Lung (tissue), 11 donors: ENCODE measurements at regions not wholly inside any gene's neighbourhood (a gene's known extent, or its start where the extent isn't known, plus 50 kb on each side); places are given as distances from the start of the nearest gene placed in this dataset.

Source experiments
- ATAC-seq: fragments of 200-7000 bp; cut with Tn5 transposase; one replicate; pipeline ENCODE4 v1.9.1; 2020; ENCODE audit warnings: moderate number of reproducible peaks; ENCODE audit not compliant: insufficient read depth, low FRiP score
- DNase-seq, 3 donors: peaks; one replicate each; pipeline ENCODE4 v3.0.0-alpha.2; 2013 to 2017
- H3K27ac ChIP-seq, 2 donors: one replicate each; pipeline ENCODE4 v1.5.1; 2013; ENCODE audit warnings: mild to moderate bottlenecking in 2 of 2, moderate library complexity in 2 of 2, control low read depth in 1 of 2, inconsistent platforms in 1 of 2, low read depth in 1 of 2, low read length in 1 of 2
- H3K27me3 ChIP-seq, 3 donors: one replicate each; pipeline ENCODE4 v1.5.1; 2013; ENCODE audit warnings: low read length in 2 of 3; ENCODE audit not compliant: control insufficient read depth in 3 of 3, insufficient read depth in 3 of 3
- H3K36me3 ChIP-seq, 4 donors: one replicate each; pipeline ENCODE4 v1.5.1; 2013; ENCODE audit warnings: low read length in 4 of 4, mild to moderate bottlenecking in 1 of 4, moderate library complexity in 1 of 4; ENCODE audit not compliant: control insufficient read depth in 4 of 4, insufficient read depth in 4 of 4
- H3K4me1 ChIP-seq, 5 donors: one replicate each; pipeline ENCODE4 v1.5.1; 2013; ENCODE audit warnings: low read length in 5 of 5, mild to moderate bottlenecking in 2 of 5, moderate library complexity in 1 of 5; ENCODE audit not compliant: control insufficient read depth in 5 of 5, insufficient read depth in 5 of 5
- H3K4me3 ChIP-seq: one replicate; pipeline ENCODE4 v1.5.1; 2013; ENCODE audit warnings: mild to moderate bottlenecking, control low read depth, moderate library complexity
- H3K9ac ChIP-seq, 2 donors: one replicate each; pipeline ENCODE4 v1.5.1; 2013; ENCODE audit warnings: low read length in 2 of 2, control low read depth in 1 of 2; ENCODE audit not compliant: insufficient read depth in 1 of 2
- H3K9me3 ChIP-seq, 4 donors: one replicate each; pipeline ENCODE4 v1.5.1; 2013; ENCODE audit warnings: low read length in 3 of 4, mild to moderate bottlenecking in 1 of 4, moderate library complexity in 1 of 4; ENCODE audit not compliant: control insufficient read depth in 4 of 4, insufficient read depth in 3 of 4
- WGBS, 2 donors: extraction: QIAGEN DNeasy Blood & Tissue Kit; methylation state at CpG; one replicate each; pipeline ENCODE4 v1.1.7; 2013; 5-methylcytosine and 5-hydroxymethylcytosine counted together
- TF ChIP-seq, protein P1 (sequence below): IDR thresholded peaks from 2 replicates; pipeline ENCODE4 v1.5.1; 2012; ENCODE audit warnings: mild to moderate bottlenecking; ENCODE audit errors: control extremely low read depth, extremely low read depth
- donor health status: control.
- donor health status: control.
- donor health status: Bipolar disorder and iron deficiency.
- donor health status: healthy.
- donor health status: DM: yes; HTN: yes; CAD: no.

GRCh38 chr5:15333091-15333490 lies 166.9 kb upstream of the FBXL7 start:
- no peaks in the 10 kb centered on the region for H3K9me3 ChIP-seq
- 95 to 98% methylated on average over 1 of the region's 1 CpG for WGBS, 2 donors
- TF ChIP-seq, protein P1, sequence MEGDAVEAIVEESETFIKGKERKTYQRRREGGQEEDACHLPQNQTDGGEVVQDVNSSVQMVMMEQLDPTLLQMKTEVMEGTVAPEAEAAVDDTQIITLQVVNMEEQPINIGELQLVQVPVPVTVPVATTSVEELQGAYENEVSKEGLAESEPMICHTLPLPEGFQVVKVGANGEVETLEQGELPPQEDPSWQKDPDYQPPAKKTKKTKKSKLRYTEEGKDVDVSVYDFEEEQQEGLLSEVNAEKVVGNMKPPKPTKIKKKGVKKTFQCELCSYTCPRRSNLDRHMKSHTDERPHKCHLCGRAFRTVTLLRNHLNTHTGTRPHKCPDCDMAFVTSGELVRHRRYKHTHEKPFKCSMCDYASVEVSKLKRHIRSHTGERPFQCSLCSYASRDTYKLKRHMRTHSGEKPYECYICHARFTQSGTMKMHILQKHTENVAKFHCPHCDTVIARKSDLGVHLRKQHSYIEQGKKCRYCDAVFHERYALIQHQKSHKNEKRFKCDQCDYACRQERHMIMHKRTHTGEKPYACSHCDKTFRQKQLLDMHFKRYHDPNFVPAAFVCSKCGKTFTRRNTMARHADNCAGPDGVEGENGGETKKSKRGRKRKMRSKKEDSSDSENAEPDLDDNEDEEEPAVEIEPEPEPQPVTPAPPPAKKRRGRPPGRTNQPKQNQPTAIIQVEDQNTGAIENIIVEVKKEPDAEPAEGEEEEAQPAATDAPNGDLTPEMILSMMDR: no peak
- ATAC-seq: no peak
- no peak for DNase-seq
- H3K9ac ChIP-seq: no peak overlapping the region
- H3K4me3 ChIP-seq: no peak overlapping the region
- H3K27me3 ChIP-seq: no peaks in the 10 kb centered on the region
- H3K4me1 ChIP-seq: peaks cover 0 to 3% (median 0%) of the 10 kb centered on the region in 5 donors
- H3K36me3 ChIP-seq: no peaks in the 10 kb centered on the region
- H3K27ac ChIP-seq: no peak overlapping the region

- Histone ChIP-seq H3K4me3 (no peak overlapping the region), H3K9ac (no peak overlapping the region), H3K9me3 (no peaks in the 10 kb centered on the region), H3K27me3 (no peaks in the 10 kb centered on the region), H3K36me3 (no peaks in the 10 kb centered on the region), H3K4me1 (peaks cover 0 to 12% (median 0%) of the 10 kb centered on the region in 5 donors), H3K27ac (no peak overlapping the region)
- TF ChIP-seq, protein P1: no peak
- no peak for DNase-seq
- ATAC-seq: no peak
Observed at GRCh38 chr5:15326932-15327331, 173.0 kb upstream of the FBXL7 start.

- ATAC-seq (no peak), DNase-seq (no peak)
- no peak overlapping the region for H3K9ac ChIP-seq
- 58 to 76% methylated on average over 4 of the region's 4 CpGs for WGBS, 2 donors
- H3K27me3 ChIP-seq: no peaks in the 10 kb centered on the region
- peaks cover 0 to 14% (median 0%) of the 10 kb centered on the region in 5 donors for H3K4me1 ChIP-seq
- no peaks in the 10 kb centered on the region for H3K9me3 ChIP-seq
- TF ChIP-seq, protein P1: no peak
- no peak overlapping the region for H3K4me3 ChIP-seq
- H3K36me3 ChIP-seq: no peaks in the 10 kb centered on the region
- H3K27ac ChIP-seq: no peak overlapping the region
Observed at GRCh38 chr5:15326471-15326870, 173.5 kb upstream of the FBXL7 start.

DNA sequence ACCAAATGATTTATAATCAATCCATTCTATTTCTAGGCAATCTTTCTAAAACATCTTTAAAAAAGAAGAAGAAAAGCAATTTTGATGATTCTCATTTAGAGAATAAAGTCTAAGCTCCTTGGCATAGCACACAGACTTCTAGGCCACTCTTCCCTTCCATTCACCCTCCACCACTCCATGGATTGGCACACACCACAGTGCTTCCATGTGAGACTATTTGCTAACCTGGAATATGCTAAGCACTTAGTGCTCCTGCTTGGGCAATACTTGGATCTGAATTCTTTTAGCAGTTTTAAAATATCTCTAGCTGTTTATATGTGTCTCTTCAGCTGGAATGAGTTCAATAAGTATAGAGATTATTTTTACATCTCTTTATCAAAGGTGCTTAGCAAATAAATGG lies 177.6 kb upstream of the FBXL7 start:
- Histone ChIP-seq H3K4me3 (no peak overlapping the region), H3K9me3 (no peaks in the 10 kb centered on the region), H3K27me3 (no peaks in the 10 kb centered on the region), H3K9ac (no peak overlapping the region), H3K36me3 (no peaks in the 10 kb centered on the region), H3K4me1 (peaks cover 0 to 16% (median 0%) of the 10 kb centered on the region in 5 donors), H3K27ac (no peak overlapping the region)
- DNase-seq: no peak
- ATAC-seq: no peak
- TF ChIP-seq, protein P1: no peak
